Tibial nerve (tissue), 4 donors: ENCODE measurements at regions not wholly inside any gene's neighbourhood (a gene's known extent, or its start where the extent isn't known, plus 50 kb on each side); places are given as distances from the start of the nearest gene placed in this dataset.

Experiments
- DNase-seq, 2 donors: peaks; one replicate each; pipeline ENCODE4 v3.0.0-alpha.2; 2019; ENCODE audit warnings: low spot score in 2 of 2
- H3K27ac ChIP-seq, 4 donors: fragments of 200-600 bp; sonication (generic) in 3 of 4; one replicate each; pipeline ENCODE4 v1.5.1; 2017 to 2019; ENCODE audit warnings: mild to moderate bottlenecking in 1 of 4
- H3K27me3 ChIP-seq, 2 donors: fragments of 200-600 bp; sonication (generic) in 1 of 2; one replicate each; pipeline versions ENCODE4 v1.5.1 to v1.6.0; 2017 to 2019
- H3K36me3 ChIP-seq, 3 donors: fragments of 200-600 bp; sonication (generic); one replicate each; pipeline ENCODE4 v1.5.1; 2018 to 2019
- H3K4me1 ChIP-seq, 4 donors: fragments of 200-600 bp; sonication (generic) in 3 of 4; one replicate each; pipeline ENCODE4 v1.5.1; 2017 to 2019
- H3K4me3 ChIP-seq, 4 donors: fragments of 200-600 bp; sonication (generic) in 3 of 4; one replicate each; pipeline ENCODE4 v1.5.1; 2017 to 2019; ENCODE audit warnings: mild to moderate bottlenecking in 1 of 4, moderate library complexity in 1 of 4
- H3K9me3 ChIP-seq, 4 donors: fragments of 200-600 bp; sonication (generic) in 3 of 4; one replicate each; pipeline ENCODE4 v1.5.1; 2017 to 2019
- CTCF ChIP-seq, 5 experiments: fragments of 200-600 bp in 3 of 5; fragments of 450-650 bp in 2 of 5; sonication (generic) in 3 of 5; IDR thresholded peaks; one replicate each; pipeline ENCODE4 v1.5.1; 2016 to 2019; ENCODE audit warnings: antibody characterized with exemption in 5 of 5, mild to moderate bottlenecking in 3 of 5, moderate library complexity in 2 of 5
- EP300 ChIP-seq, 2 donors: sonication (generic); formaldehyde crosslinking; IDR thresholded peaks; one replicate each; pipeline ENCODE4 v1.6.1; 2017; ENCODE audit warnings: antibody characterized with exemption in 2 of 2, mild to moderate bottlenecking in 1 of 2
- POLR2A ChIP-seq, 2 donors: fragments of 450-650 bp; IDR thresholded peaks; one replicate each; pipeline ENCODE4 v1.6.1; 2017; ENCODE audit warnings: antibody characterized with exemption in 2 of 2, mild to moderate bottlenecking in 2 of 2, moderate library complexity in 2 of 2
- WGBS, 2 donors: methylation state at CpG; one replicate each; pipeline ENCODE4 v1.1.5; 2018; 5-methylcytosine and 5-hydroxymethylcytosine counted together

- Histone ChIP-seq H3K4me1 (peaks cover 0 to 7% (median 0%) of the 10 kb centered on the region in 4 donors), H3K36me3 (no peaks in the 10 kb centered on the region), H3K4me3 (no peak overlapping the region), H3K9me3 (no peaks in the 10 kb centered on the region), H3K27me3 (no peaks in the 10 kb centered on the region), H3K27ac (no peak overlapping the region)
- TF ChIP-seq EP300 (IDR thresholded peaks at IDR 0.05) (no peak), CTCF (IDR thresholded peaks at IDR 0.05) (no peak), POLR2A (IDR thresholded peaks at IDR 0.05) (no peak)
- 77 to 83% methylated on average over 5 of the region's 5 CpGs for WGBS, 2 donors
- DNase-seq: no peak
Observed at GRCh38 chr14:78073028-78073427, 97.1 kb upstream of the NRXN3 start.

DNA sequence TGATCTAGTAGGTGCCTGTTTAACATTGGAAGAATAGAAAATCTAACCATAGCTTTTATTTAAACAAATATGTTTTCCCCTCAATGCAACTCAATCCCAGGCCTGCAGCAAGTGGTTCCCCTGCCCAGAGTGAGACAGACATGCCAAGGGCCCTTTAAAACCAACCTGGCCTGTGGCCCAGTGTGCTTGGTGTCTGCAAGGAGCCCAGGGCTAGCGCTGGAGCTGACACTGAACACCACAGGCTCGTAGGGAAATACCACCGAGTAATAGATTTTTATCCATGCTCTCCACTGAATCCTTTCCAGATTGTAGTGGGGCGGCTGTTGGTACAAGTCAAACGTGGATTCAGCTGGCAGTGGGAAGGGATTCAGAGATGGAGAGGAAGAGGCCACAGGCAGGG is 95.6 kb upstream of the NRXN3 start:
- H3K9me3 ChIP-seq: no peaks in the 10 kb centered on the region
- H3K27ac ChIP-seq: no peak overlapping the region
- peaks cover 0 to 7% (median 0%) of the 10 kb centered on the region in 4 donors for H3K4me1 ChIP-seq
- TF ChIP-seq CTCF (IDR thresholded peaks at IDR 0.05): no peak
- no peak for TF ChIP-seq POLR2A (IDR thresholded peaks at IDR 0.05)
- H3K4me3 ChIP-seq: no peak overlapping the region
- H3K36me3 ChIP-seq: no peaks in the 10 kb centered on the region
- no peaks in the 10 kb centered on the region for H3K27me3 ChIP-seq
- no peak for DNase-seq
- WGBS, 2 donors: 44 to 49% methylated on average over 5 of the region's 5 CpGs

DNA sequence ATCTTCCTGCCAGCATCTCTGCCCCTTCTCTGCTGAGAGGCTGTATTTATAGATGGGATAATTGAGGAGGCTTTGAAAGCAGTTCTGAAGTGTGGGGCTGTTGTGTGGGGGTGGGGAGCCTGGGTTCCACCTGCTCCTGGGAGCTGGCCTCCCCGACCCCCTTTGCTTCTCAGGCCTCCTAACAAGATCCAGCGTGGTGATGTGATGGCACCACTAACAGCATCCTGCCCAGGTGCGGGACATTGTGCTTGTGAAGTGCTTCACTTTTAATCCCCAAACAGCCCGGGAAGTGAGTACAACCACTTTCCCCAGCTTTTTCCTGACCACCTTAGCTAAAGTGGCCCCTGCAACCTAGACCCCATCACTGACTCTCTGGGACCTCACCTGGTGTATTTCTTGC is 95.1 kb upstream of the NRXN3 start:
- Histone ChIP-seq H3K4me3 (no peak overlapping the region), H3K27me3 (no peaks in the 10 kb centered on the region), H3K36me3 (no peaks in the 10 kb centered on the region), H3K9me3 (peaks cover 0 to 3% (median 0%) of the 10 kb centered on the region in 4 donors), H3K27ac (no peak overlapping the region), H3K4me1 (peaks cover 0 to 7% (median 0%) of the 10 kb centered on the region in 4 donors)
- no peak for DNase-seq
- TF ChIP-seq POLR2A (IDR thresholded peaks at IDR 0.05) (no peak), CTCF (IDR thresholded peaks at IDR 0.05) (no peak), EP300 (IDR thresholded peaks at IDR 0.05) (no peak)
- WGBS, 2 donors: 72 to 78% methylated on average over 4 of the region's 4 CpGs

GRCh38 chr14:78075555-78076277 is 94.5 kb upstream of the NRXN3 start:
- TF ChIP-seq EP300 (IDR thresholded peaks at IDR 0.05): no peak
- TF ChIP-seq POLR2A (IDR thresholded peaks at IDR 0.05): no peak
- no peak for TF ChIP-seq CTCF (IDR thresholded peaks at IDR 0.05)
- no peaks in the 10 kb centered on the region for H3K36me3 ChIP-seq
- peak; percentile 20 to 46 for DNase-seq
- WGBS, 2 donors: 39% methylated on average over 9 of the region's 9 CpGs
- peaks cover 0 to 7% (median 0%) of the 10 kb centered on the region in 4 donors for H3K9me3 ChIP-seq
- no peak overlapping the region for H3K27ac ChIP-seq
- H3K27me3 ChIP-seq: no peaks in the 10 kb centered on the region
- peaks cover 0 to 7% (median 0%) of the 10 kb centered on the region in 4 donors for H3K4me1 ChIP-seq
- H3K4me3 ChIP-seq: no peak overlapping the region

DNA sequence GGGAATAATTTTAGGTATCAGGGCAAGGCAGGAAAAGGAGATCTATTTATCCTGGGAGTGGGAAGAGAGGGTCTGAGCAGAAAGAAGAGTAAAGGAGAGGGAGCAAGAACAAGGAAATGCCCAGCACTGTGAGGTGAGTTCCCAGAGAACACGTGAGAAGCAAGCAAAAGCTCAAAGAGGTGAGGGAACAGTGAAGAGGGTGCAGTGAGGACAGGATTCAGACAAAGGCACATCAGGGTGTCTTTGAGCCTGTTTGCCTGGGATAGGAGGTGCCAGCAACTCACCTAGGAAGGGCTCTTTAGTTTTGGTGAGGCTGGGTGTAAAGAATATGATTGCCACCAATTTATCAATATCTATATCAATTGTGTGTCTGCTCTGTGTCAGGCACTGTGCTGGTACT is 88.9 kb upstream of the NRXN3 start:
- Histone ChIP-seq H3K4me1 (no peaks in the 10 kb centered on the region), H3K27ac (no peak overlapping the region), H3K9me3 (peaks cover 0 to 7% (median 0%) of the 10 kb centered on the region in 4 donors), H3K36me3 (no peaks in the 10 kb centered on the region), H3K27me3 (no peaks in the 10 kb centered on the region), H3K4me3 (no peak overlapping the region)
- no peak for DNase-seq
- 12 to 45% methylated on average over 1 of the region's 1 CpG for WGBS, 2 donors
- TF ChIP-seq CTCF (IDR thresholded peaks at IDR 0.05) (no peak), POLR2A (IDR thresholded peaks at IDR 0.05) (no peak), EP300 (IDR thresholded peaks at IDR 0.05) (no peak)
